ENCODE measurements at regions not wholly inside any gene's neighbourhood (a gene's known extent, or its start where the extent isn't known, plus 50 kb on each side); places are given as distances from the start of the nearest gene placed in this dataset.
"Not testable (repeated sequence)": the region's sequence is repeated elsewhere in the genome, so short reads cannot be mapped to it uniquely, and the experiment has no call there.

DNA sequence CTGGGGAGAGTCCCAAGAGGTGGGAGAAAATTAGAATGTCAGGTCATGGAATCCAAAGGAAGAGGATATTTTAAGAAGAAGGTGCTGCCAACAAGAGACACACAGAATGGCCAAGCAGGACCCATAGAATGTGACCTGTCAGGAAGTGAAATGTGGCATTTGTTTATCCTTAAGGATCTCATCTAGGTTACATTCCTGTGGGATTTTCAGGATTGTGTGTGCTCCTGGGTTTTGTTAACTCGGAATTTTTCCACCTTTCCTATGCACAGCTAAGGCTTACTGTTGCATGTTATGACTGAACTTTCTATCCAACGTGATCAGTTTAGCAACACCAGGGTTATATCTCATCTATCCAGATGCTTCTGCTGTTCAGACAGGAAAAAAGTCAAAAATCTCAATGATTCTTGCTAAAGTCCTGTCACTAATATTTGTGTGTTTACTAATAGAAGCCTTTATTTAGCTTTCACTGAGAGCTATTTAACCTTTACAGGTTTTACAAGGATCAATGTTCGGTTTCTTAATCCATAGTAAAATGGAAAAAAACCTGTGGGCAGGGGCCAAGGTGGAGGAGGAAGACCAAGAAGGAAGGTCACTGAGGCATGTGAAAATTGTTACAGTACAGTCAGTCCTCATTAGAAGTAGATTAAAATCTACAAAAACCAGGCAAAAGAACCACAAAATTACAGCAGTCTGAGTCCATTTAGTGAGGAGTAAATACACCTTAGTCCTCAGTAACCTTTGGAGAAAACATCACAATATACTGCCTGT, 437.8 kb upstream of the NPVF start:
- no peak for DNase-seq (ENCODE audit: low read depth in 2 of 2)

DNA sequence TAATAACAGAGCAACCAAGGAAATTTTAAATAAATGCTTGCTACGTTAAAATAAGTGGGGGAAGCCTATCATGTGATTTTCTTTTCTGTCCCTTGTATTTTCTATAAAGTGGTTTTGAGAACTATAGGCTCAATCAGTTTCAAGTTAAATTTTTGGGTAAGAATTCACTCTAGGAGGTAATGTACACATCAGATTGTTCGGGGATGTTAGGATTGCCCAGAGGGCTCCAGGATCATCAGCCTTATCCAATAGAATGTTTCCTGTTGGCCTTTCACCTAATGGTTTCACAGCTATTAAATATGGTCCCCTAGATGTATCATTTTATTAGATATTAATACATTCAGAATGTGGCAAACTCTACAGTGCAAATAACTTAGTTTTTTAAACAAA, 438.4 kb upstream of the NPVF start:
- no peak for DNase-seq (ENCODE audit: low read depth in 2 of 2)

DNA sequence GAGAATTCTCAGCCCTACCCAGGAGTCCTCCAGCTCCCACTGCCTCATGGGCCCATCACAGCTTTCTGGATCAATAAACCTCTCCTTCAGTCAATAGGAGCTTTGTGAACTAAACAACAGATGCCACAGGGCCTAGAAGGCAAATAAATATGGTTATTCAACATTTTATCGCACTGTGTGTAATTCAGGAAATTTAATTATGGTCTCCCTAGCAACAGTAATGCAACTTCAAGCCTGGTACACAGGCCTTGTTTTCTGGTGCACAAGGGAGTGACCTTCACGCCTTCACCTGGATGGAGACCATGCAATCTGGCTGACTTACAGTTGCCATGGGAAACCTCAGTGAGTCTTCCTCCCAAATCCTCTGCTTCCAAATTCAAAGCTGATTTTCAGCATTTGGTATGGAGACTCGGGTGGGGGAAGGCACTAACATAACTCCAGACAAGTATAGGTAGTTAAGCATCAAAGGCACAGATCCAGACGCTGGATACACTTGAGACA, 441.0 kb upstream of the NPVF start:
- DNase-seq (ENCODE audit: low read depth in 2 of 2) = no peak

DNA sequence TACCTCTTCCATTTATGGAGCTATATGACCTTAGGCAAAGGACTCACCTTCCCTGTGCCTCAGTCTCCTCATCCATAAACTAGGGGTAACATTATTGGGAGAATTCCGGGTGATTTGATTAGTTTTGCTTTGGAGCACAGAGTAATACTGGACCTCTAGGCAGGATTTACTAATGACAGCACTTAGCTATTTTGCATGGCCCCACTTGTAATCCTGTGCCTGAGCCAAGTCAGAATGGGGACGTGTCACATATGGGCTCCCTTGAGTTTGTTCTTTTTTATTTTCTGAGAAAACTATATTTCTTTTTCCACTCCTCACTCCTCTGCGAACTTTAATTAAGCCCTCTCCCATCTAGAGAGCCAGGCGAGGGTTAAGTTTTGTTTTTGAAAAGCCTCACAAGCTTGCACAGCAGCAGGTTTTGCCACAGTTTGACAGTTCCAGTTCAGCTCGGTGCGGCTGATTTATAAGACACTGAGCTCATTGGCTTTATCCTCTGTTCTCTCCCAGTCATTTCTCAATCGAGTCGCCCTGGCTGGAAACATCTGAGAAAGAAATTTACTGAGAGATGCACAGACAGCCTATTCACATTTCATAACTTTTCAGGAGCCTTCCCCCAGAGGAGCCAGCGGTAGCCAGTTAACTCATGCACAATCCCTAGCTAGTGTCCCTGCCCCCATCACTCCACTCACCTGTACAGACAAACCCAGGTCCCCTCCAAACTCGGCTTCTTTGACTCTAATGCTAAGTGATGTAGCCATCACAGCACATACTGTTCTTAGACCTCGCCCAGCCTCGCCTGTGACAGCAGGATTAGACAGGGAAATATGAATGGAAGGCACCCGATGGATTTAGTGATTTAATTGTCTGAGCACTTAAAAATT, 441.9 kb upstream of the NPVF start:
- DNase-seq (ENCODE audit: low read depth in 2 of 2) = no peak

DNA sequence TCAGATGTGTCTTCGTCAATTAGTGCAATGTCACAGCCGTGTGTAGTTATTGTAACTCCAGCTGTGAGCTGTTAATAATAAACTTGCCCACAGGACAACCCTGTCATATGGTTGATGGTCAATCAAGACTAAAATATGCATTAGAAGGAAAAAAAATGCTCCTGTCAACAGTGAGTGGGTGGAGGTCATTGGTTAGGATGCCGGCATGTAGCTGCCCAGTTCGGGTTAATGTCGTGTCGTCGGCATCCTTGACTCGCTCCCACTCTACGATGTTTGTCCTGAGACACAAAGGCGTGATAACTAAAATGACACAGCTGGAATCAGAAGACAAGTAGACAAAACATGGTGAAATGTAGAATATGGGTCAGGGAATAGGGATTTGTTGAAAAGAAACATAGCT, 442.8 kb upstream of the NPVF start:
- no peak for DNase-seq (ENCODE audit: low read depth in 2 of 2)

DNA sequence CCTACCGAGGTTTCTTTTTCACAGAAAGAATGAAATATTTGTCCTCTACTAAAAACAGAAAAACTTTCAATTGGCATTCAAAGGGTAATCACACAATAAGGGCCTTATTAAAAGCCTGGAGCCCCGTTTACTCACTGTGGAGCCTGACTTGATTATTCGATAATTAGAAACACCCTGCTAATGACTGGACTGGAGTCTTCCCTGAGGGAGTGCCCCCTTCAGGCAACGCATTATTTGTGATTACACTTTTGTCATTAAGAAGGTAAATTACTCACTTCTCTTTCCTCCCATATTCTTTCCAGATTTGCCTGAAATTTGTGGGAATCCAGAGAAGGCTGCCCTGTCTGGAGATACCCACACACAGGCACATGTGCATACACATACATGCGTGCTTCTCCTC, 444.2 kb upstream of the NPVF start:
- no peak for DNase-seq (ENCODE audit: low read depth in 2 of 2)

DNA sequence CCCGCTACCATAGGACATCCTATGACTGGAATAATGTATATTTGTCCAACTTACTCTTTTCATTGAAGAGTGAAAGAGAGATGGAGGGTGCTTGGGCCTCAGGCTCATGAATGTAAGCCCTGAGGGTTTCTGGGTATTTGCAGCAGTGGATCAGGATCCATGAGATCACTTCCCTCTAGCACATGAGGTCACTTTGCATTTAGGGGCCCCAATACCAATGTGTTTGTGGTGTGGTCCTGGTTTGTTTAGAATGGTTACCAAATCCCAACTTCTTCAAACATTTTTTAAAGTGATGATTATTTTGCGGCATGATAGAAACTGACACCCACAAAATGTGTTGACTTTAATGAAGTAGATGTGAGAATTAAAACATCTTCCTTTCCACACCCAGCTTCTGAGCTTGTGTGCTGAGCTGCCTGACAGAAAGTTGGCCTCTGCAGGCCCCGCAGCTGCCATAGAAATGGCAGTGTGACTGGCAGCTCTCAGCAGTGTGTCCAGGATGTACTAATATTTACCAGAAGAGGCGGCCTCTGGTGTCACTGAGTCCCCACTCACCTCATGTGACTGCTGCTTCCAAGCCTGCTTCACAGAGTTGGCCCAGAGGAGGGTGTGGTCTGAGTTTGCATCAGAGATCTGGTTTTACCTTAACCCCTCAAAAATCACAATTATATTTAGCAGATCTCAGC, 447.6 kb upstream of the NPVF start:
- DNase-seq (ENCODE audit: low read depth in 2 of 2) = no peak

DNA sequence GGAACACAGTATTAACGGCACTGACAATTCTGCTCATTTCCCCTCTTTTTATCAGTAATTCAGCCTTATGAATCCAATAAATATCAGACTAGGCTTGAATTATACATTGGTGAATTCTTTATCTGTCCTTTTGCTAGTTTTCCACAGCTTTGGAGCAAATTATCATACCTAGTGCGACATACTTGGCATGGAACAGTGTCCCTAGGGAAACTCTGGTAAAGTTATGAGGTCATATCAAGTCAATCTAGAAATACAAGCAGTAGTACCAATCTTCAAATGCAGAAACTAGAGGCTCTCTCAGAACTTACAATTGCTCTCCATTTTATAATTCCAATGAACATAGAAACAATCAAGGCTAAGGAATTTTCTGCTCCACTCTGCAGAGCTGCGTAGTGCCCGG, 449.3 kb upstream of the NPVF start:
- DNase-seq (ENCODE audit: low read depth in 2 of 2) = no peak

DNA sequence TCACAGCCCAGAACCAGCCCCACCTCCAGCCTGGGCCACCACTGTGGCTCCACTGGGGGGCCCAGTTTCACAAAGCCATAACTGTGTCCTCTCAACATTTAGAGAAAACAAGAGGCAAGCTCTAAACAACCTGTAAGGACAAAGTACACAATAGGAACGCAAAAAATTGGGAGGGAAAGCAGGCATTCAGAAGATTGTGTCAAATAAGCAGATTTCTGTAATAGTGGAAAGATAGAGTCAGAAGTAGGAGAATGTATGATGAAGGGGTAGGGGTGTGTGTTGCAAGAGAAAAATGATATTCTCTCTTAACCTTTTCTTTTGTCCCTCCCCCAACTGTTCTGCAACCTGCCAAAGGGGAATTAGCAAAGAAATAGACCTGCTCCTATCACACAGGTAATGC, 449.9 kb upstream of the NPVF start:
- DNase-seq (ENCODE audit: low read depth in 2 of 2) = no peak

DNA sequence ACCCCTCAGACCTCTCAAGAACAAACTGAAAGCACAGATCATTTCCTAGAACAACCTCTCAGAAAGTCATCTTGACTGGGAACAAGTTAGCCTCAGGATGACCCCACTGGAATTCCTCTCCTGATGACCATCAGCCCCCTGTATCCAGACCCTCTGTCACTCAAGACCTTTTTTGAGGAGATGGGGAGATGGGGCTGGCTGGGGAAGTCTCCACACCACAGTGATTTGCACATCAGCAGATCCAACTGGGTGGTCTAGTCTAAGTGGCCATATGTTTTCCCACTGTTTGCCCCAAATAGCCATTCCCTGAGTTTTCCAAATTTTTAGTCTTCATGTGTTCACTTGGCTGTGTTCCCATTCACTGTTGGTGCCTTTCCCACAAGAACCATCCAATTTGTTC, 452.4 kb upstream of the NPVF start:
- DNase-seq (ENCODE audit: low read depth in 2 of 2) = no peak

DNA sequence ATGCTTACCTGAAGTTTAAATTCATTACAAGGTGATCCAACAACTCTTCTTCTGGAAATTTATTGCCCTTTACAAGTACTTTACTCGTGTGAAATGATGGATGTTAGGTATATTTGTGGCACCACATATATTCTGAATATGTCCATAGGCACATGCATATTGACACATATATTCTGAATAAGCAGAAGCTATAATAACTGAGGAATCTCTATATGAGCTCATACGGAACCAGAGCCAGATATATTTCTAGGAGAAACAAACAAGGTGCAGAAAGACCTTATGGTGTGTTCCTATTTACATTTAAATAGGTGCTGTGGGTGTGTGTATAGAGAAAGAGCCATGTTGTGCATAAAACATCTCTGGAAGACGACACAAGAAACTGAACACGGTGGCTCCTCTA, 456.1 kb upstream of the NPVF start:
- no peak for DNase-seq (ENCODE audit: low read depth in 2 of 2)

DNA sequence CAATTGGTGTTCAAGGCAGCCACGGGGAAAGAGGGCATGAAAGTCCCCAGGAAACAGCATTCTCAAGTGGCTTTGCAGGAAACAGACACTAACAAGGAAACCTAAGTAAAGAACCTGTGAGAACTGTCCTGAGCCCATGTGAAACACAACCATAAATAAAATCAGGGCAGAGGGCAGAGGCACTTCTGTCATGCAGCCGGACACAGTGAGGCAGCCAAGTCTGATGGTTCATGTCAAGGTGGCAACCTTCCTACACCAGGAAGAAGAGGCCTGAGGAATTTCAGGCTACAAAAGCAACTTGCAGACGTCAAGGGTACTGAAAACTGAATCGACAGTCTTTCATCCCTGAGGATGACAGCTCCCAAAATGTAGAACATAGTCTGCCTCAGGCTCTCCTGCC, 458.2 kb upstream of the NPVF start:
- no peak for DNase-seq (ENCODE audit: low read depth in 2 of 2)

DNA sequence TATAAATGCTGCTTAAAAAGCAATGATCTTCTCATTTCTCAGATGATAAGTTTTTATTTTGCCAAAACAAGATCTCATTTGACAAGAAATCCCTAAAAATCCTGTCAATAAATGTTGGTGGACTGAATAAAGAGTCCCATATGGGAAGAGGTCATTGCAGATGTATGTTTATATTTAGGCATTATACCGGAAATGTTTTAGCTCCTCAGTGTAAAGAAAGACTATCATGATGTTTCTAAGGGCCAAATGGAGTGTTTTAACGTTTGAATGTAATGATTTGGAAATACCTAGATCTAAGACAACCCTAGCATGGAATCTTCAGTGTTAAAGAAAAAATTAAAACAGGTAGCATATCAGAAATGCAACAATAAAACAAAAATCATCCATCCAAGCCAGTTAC, 457.8 kb upstream of the NFE2L3 start:
- no peak for DNase-seq (ENCODE audit: low read depth in 2 of 2)

DNA sequence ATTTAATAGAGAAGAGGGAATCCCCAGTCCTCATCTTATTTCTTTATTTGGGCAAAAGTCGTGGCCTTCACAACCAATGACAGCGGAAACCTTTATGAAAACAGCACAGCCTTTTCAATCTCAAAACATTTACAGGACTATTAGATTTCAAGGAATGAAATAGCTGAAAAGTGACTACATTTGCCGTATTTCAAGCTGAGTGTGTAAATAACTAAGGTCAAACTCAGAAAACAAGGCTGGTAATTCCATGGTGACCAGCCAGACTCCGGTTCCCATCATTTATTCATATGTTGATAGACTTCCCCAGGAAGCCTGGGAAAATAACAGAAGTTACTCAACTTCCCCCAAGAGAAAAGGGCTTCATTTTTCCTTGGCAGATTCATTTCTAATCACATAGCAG, 457.3 kb upstream of the NFE2L3 start:
- DNase-seq (ENCODE audit: low read depth in 2 of 2) = no peak

DNA sequence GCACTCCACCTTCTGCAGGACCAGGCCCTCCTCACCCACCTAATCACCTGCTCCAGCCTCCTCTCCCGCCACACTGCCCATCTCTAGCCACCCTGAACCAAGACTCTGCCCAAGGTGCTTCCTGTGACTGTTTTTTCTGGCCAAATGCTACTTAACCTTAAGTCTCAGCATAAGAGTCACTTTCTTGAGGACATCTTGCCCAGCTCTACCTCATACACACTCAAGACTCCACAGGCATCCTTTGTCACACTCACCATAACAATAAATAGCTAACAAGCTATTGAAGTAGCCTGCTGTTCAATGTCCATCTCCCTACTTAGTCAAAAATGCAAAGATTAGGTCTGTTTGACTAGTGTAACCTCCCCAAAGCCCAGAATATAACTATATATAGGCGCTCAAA, 455.4 kb upstream of the NFE2L3 start:
- no peak for DNase-seq (ENCODE audit: low read depth in 2 of 2)

DNA sequence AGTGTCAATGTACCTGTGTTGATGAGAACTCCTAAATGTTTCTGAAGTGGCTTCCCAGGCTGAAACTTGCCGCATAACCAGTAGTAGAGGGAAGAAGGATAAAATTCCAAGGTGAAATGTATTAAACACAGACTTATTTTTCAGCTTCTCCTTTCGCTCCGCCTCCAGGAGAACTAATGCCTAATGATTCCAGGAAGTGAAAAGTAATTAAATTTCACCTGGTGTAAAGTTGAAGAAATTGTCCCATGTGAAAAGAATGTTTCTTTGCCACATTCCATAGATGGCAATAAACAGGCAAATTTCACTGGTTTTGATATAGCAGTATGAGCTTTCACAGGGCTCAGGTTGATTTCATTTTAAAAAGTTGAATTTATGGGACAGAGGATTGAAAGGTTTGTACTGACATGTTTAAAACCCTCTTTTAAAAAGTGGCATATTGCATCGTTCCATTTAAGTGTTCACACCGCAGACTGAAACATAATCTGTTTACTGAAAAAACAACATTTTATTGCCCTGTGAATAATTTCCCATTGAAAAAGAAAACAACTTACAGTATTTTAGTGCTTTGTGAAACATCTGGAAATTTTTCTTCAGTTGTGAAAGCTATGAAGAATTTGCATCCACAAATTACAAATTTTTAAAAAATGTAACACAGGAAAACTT, 453.4 kb upstream of the NFE2L3 start:
- no peak for DNase-seq (ENCODE audit: low read depth in 2 of 2)

DNA sequence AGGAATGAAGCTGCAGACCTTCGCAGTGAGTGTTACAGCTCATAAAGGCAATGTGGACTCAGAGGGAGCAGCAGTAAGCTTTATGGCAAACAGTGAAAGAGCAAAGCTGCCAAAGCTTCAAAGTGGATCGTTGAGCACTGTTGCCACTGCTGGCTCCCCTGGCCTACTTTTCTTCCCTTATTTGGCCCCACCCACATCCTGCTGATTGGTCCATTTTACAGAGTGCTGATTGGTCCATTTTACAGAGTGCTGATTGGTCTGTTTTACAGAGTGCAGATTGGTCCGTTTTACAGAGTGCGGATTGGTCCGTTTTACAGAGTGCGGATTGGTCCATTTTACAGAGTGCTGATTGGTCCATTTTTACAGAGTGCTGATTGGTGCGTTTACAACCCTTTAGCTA, 451.9 kb upstream of the NFE2L3 start:
- not testable (repeated sequence) for DNase-seq (ENCODE audit: low read depth in 2 of 2)

DNA sequence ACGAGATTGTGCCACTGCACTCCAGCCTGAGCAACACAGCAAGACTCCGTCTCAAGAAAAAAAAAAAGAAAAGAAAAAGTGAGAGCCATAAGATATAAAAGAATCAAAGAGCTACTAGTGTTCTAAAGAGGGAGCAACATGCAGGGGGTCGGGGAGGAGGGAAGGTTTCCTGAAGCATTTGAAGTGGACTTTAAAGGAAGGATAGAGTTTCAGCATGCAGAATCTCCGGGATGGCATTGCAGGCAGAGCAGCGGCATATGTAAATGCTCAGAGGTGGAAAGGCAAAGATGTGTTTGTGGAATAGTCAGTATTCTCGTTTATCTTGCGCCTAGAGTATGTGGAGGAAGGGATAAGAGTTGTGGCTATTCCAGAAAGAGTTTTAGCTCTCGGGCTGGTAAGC, 447.6 kb upstream of the NFE2L3 start:
- DNase-seq (ENCODE audit: low read depth in 2 of 2) = no peak

DNA sequence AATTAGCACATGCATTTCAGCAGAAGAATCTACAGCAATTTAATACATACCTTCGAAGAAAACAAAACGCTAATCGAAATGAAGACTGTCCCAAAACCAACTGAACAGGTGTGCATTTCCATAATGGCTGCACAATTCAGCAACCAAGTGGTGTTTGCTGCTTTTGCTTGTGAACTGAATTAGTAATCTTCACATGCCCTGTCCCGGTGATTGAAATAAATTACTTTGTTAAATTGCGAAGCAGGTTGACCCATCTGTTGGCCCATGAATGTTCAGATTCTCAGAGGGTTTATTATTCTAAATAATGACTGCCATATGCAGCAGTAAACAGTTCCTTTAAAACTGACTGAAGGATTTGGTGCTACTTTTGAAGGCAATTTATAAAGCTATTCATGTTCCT, 445.2 kb upstream of the NFE2L3 start:
- DNase-seq (ENCODE audit: low read depth in 2 of 2) = no peak

DNA sequence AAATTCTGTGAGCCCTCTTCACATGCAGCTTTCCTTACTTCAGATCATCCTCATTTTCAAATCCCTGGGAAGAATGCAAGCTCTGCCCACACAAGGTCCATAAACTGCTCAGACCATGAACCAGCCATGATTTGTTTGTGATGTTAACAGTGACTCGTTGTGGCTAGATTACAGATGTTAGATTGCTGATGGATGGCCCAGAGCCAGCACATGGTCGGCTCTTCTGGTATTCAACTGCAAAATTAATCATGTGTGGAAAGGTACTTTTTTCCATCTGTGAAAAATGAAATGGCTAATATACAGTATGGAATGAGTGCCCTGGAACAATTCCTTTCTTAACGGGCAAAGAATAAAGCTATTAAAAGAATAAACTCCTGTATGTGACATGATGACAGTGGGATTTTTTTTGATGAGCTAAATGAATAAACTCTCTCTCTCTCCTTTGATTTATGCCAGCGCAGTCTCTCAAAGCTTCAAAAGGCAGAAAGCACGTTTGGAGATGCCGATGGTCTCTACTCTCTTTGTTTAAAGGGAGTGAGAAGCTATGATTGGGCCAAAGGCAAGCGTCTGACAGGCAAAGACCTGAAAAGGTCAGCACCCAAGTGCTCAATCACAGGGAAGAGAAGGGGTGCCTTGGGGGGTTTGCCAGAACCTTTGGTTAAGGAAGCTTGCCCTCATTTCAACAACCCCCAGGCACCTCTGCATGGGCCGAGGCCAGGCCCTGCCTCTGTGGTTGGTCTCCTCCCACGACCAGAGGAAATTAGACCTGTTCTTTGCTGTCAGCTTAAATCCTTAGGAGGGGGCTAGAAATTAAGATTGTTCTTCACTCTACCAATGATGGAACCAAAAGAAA, 444.0 kb upstream of the NFE2L3 start:
- no peak for DNase-seq (ENCODE audit: low read depth in 2 of 2)

DNA sequence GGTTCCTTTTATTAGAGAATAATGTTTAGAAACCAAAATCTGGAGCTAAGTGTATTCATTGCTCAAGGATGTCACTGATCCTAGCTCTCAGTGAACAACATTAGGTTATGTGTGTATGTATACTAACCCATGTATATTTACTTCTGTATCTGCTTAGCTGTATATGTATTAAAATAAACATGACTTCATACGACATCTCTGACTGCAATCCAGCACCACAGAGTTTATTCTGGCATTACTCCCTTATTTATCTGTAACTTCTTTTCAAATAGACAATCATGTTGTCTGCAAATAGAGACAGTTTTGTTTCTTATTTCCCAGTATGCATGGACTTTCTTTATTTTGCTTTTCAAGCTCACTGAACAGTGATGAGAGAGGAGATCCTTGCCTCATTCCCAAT, 441.0 kb upstream of the NFE2L3 start:
- DNase-seq (ENCODE audit: low read depth in 2 of 2) = no peak

Data from stimulated activated CD8-positive, alpha-beta memory T cell treated with anti-CD3 and anti-CD28 coated beads, Interleukin-7, amount 100 ng/mL, for 1 hour (primary cell).